ENCODE measurements at regions not wholly inside any gene's neighbourhood (a gene's known extent, or its start where the extent isn't known, plus 50 kb on each side); places are given as distances from the start of the nearest gene placed in this dataset.

- ATAC-seq (no peak), DNase-seq (no peak)
- 58% methylated on average over 7 of the region's 7 CpGs for WGBS
- Histone ChIP-seq H3K27ac (ENCODE audit: low read length) (no peak overlapping the region), H3K27me3 (ENCODE audit: control insufficient read depth, insufficient read depth) (no peaks in the 10 kb centered on the region), H3K4me3 (ENCODE audit: low read length) (no peak overlapping the region), H3K9me3 (ENCODE audit: control insufficient read depth, low read length) (peaks cover 3% of the 10 kb centered on the region), H3K4me1 (ENCODE audit: control insufficient read depth, insufficient read depth, low read length) (no peaks in the 10 kb centered on the region)
- intact Hi-C loops (cut with DNase I), result loop anchor here in 1 of 4 donors (10.0 kb wide), 1 partner anchor 605 kb away; no protein-coding TSS in a partner anchor
Observed at GRCh38 chr19:13579388-13580060, 73.2 kb upstream of the CACNA1A start.

DNA sequence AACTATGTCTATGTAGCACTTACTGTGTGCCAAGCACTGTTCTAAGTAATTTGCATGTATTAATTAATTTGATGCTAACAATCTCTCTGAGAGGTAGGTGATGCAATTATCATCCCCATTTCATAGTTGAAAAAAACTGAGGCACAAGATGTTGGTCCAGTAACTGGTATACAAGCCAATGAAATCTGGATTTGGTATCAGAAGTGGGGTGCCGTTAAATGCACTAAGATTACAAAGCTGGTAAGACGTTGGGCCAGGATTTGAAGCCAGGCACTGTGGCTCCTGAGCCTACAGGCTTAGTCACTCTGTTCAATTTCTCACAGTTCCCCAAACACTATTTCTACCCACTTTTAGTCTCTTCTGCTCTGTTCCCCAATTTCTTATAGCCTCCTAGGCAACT is 70.4 kb upstream of the CACNA1A start:
- 80% methylated on average over 2 of the region's 2 CpGs for WGBS
- Histone ChIP-seq H3K27ac (ENCODE audit: low read length) (no peak overlapping the region), H3K4me3 (ENCODE audit: low read length) (no peak overlapping the region), H3K9me3 (ENCODE audit: control insufficient read depth, low read length) (peaks cover 3% of the 10 kb centered on the region), H3K4me1 (ENCODE audit: control insufficient read depth, insufficient read depth, low read length) (no peaks in the 10 kb centered on the region), H3K27me3 (ENCODE audit: control insufficient read depth, insufficient read depth) (no peaks in the 10 kb centered on the region)
- no peak for ATAC-seq
- intact Hi-C loops (cut with DNase I), result no loop called here
- DNase-seq, result no peak

GRCh38 chr19:13574933-13575332 is 68.7 kb upstream of the CACNA1A start:
- Histone ChIP-seq H3K27me3 (ENCODE audit: control insufficient read depth, insufficient read depth) (no peaks in the 10 kb centered on the region), H3K27ac (ENCODE audit: low read length) (no peak overlapping the region), H3K4me1 (ENCODE audit: control insufficient read depth, insufficient read depth, low read length) (no peaks in the 10 kb centered on the region), H3K4me3 (ENCODE audit: low read length) (no peak overlapping the region), H3K9me3 (ENCODE audit: control insufficient read depth, low read length) (peaks cover 3% of the 10 kb centered on the region)
- DNase-seq, result no peak
- intact Hi-C loops (cut with DNase I), result no loop called here
- no peak for ATAC-seq
- WGBS, result 42% methylated on average over 11 of the region's 11 CpGs

DNA sequence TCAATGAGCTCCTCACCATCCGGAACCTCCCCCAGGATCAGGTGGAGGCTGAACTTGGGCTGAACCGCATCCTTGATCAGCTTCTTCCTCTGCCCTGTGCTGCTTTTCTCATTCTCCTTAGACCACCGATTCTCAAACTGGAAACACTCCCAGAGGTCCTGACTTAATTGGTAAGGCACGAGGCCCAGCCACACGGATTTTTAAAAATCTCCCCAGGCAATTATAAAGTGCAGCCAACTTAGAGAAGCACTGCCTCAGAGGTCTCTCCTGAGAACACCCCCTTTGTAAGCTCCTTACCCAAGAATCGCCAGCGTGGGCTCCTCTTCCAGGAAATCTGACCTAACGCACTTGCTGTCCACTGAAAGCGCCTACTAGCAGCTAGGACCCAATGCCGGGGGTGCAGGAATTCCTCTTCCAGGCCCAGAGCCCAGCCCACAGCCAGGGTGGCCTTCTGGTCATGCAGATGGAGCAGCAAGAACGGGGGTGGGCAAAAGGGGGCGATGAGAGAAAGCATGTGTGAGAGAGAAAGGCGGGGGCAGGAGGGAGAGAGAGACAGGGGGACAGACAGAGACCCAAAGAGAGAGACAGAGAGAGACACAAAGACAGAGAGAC is 66.9 kb upstream of the CACNA1A start:
- peaks cover 3% of the 10 kb centered on the region for H3K9me3 ChIP-seq (ENCODE audit: control insufficient read depth, low read length)
- intact Hi-C loops (cut with DNase I), result no loop called here
- no peak for ATAC-seq
- WGBS, result 46% methylated on average over 13 of the region's 13 CpGs
- no peaks in the 10 kb centered on the region for H3K27me3 ChIP-seq (ENCODE audit: control insufficient read depth, insufficient read depth)
- H3K27ac ChIP-seq (ENCODE audit: low read length), result no peak overlapping the region
- no peak for DNase-seq
- H3K4me1 ChIP-seq (ENCODE audit: control insufficient read depth, insufficient read depth, low read length), result no peaks in the 10 kb centered on the region
- H3K4me3 ChIP-seq (ENCODE audit: low read length), result no peak overlapping the region

DNA sequence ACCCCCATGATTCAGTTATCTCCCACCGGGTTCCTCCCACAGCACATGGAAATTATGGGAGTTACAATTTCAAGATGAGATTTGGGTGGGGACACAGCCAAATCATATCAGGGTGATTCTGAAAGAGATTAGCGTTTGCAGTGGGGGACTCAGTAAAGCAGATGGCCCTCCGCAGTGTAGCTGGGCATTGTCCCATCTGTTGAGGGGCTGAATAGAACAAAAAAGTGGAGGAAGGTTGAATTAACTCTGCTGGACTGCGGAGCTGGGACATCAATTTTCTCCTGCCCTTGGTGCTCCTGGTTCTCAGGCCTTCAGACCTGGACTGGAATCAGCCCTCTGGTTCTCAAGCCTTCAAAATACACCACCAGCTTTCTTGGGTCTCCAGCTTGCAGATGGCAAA is 55.2 kb upstream of the CACNA1A start:
- intact Hi-C loops (cut with DNase I), result no loop called here
- Histone ChIP-seq H3K4me3 (ENCODE audit: low read length) (no peak overlapping the region), H3K9me3 (ENCODE audit: control insufficient read depth, low read length) (no peaks in the 10 kb centered on the region), H3K27ac (ENCODE audit: low read length) (no peak overlapping the region), H3K27me3 (ENCODE audit: control insufficient read depth, insufficient read depth) (no peaks in the 10 kb centered on the region), H3K4me1 (ENCODE audit: control insufficient read depth, insufficient read depth, low read length) (no peaks in the 10 kb centered on the region)
- ATAC-seq (no peak), DNase-seq (no peak)
- WGBS, result 81% methylated on average over 4 of the region's 4 CpGs

GRCh38 chr19:13557756-13558398 is 51.6 kb upstream of the CACNA1A start:
- intact Hi-C loops (cut with DNase I), result no loop called here
- no peak overlapping the region for H3K4me3 ChIP-seq (ENCODE audit: low read length)
- no peak for ATAC-seq
- H3K27me3 ChIP-seq (ENCODE audit: control insufficient read depth, insufficient read depth), result no peaks in the 10 kb centered on the region
- H3K4me1 ChIP-seq (ENCODE audit: control insufficient read depth, insufficient read depth, low read length), result no peaks in the 10 kb centered on the region
- no peaks in the 10 kb centered on the region for H3K9me3 ChIP-seq (ENCODE audit: control insufficient read depth, low read length)
- H3K27ac ChIP-seq (ENCODE audit: low read length), result no peak overlapping the region
- DNase-seq, result no peak
- WGBS, result 41% methylated on average over 7 of the region's 7 CpGs

DNA sequence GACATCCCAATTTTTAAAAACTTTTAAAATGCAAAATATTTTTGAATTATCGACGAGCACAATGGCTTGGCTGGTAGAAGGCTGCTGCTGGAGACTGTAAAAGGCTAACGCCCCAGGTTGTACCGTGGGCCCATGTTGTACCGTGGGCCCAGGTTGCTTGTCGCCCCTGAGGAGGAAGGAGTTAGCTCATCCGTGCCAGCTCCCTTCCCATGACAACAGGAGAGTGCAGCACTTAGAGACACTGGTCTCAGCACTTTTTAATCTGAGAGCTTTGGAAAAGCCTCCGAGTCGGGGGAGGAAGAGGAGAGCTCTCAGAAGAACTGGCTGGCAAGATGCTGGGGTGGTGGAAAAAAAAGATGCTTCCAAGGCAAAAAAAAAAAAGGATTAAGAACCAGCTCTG is 50.3 kb upstream of the CACNA1A start:
- no peaks in the 10 kb centered on the region for H3K4me1 ChIP-seq (ENCODE audit: control insufficient read depth, insufficient read depth, low read length)
- no peak for DNase-seq
- H3K9me3 ChIP-seq (ENCODE audit: control insufficient read depth, low read length), result no peaks in the 10 kb centered on the region
- WGBS, result 70% methylated on average over 9 of the region's 9 CpGs
- H3K4me3 ChIP-seq (ENCODE audit: low read length), result no peak overlapping the region
- intact Hi-C loops (cut with DNase I), result no loop called here
- ATAC-seq, result no peak
- H3K27me3 ChIP-seq (ENCODE audit: control insufficient read depth, insufficient read depth), result no peaks in the 10 kb centered on the region
- H3K27ac ChIP-seq (ENCODE audit: low read length), result no peak overlapping the region

Measured in right cardiac atrium (tissue), 5 donors.